GM18520 (cell line): ENCODE measurements at regions not wholly inside any gene's neighbourhood (a gene's known extent, or its start where the extent isn't known, plus 50 kb on each side); places are given as distances from the start of the nearest gene placed in this dataset.
"Not testable (repeated sequence)": the region's sequence is repeated elsewhere in the genome, so short reads cannot be mapped to it uniquely, and the experiment has no call there.

Experiments used
- ATAC-seq: cut with Tn5 transposase; IDR thresholded peaks from one replicate; pipeline ENCODE4 v1.9.1; 2021; ENCODE audit not compliant: unreplicated experiment

GRCh38 chr4:84031401-84031800 lies 467.7 kb downstream of the NKX6-1 start:
- no peak for ATAC-seq

- no peak for ATAC-seq
Observed at GRCh38 chr4:84028340-84028739, 470.8 kb downstream of the NKX6-1 start.

GRCh38 chr4:84024405-84024804 lies 474.7 kb downstream of the NKX6-1 start:
- ATAC-seq, result no peak

- ATAC-seq, result no peak
Observed at GRCh38 chr4:84022564-84022963, 476.5 kb downstream of the NKX6-1 start.

GRCh38 chr4:84019626-84020025 lies 479.5 kb downstream of the NKX6-1 start:
- ATAC-seq, result no peak

GRCh38 chr4:84003046-84003445 lies 467.1 kb downstream of the GPAT3 start:
- no peak for ATAC-seq

GRCh38 chr4:84001876-84002569 lies 466.1 kb downstream of the GPAT3 start:
- ATAC-seq, result no peak

GRCh38 chr4:83996254-83996653 lies 460.3 kb downstream of the GPAT3 start:
- ATAC-seq, result no peak

GRCh38 chr4:83993774-83994173 lies 457.9 kb downstream of the GPAT3 start:
- no peak for ATAC-seq

GRCh38 chr4:83989835-83990234 lies 453.9 kb downstream of the GPAT3 start:
- no peak for ATAC-seq

GRCh38 chr4:83981156-83981555 lies 445.2 kb downstream of the GPAT3 start:
- no peak for ATAC-seq

- ATAC-seq, result no peak
Observed at GRCh38 chr4:83979773-83980172, 443.9 kb downstream of the GPAT3 start.

- no peak for ATAC-seq
Observed at GRCh38 chr4:83974111-83974780, 438.3 kb downstream of the GPAT3 start.

- no peak for ATAC-seq
Observed at GRCh38 chr4:83964996-83965541, 429.2 kb downstream of the GPAT3 start.

- ATAC-seq, result no peak
Observed at GRCh38 chr4:83962492-83962891, 426.6 kb downstream of the GPAT3 start.

- no peak for ATAC-seq
Observed at GRCh38 chr4:83961575-83961974, 425.7 kb downstream of the GPAT3 start.

- ATAC-seq, result no peak
Observed at GRCh38 chr4:83959160-83959559, 423.3 kb downstream of the GPAT3 start.

GRCh38 chr4:83947830-83948193 lies 411.9 kb downstream of the GPAT3 start:
- ATAC-seq, result no peak

- no peak for ATAC-seq
Observed at GRCh38 chr4:83947125-83947829, 411.4 kb downstream of the GPAT3 start.

GRCh38 chr4:83943691-83944090 lies 407.8 kb downstream of the GPAT3 start:
- ATAC-seq, result not testable (repeated sequence)

- no peak for ATAC-seq
Observed at GRCh38 chr4:83932750-83933391, 397.0 kb downstream of the GPAT3 start.
